Endothelial cell of umbilical vein (primary cell): ENCODE measurements at regions not wholly inside any gene's neighbourhood (a gene's known extent, or its start where the extent isn't known, plus 50 kb on each side); places are given as distances from the start of the nearest gene placed in this dataset.

Source experiments
- BruUV-seq: library from RNA; stranded (reverse); fragments of 400-500 nt; replicated peaks from 2 replicates; lab custom pipeline; 2021; lab: Mats Ljungman, UMichigan
- CTCF ChIA-PET: fragments of 300-600, 350-600 bp; sonication (Branson Sonifier 250); formaldehyde crosslinking; loops from one replicate; lab custom pipeline; 2021; ENCODE audit warnings: antibody characterized with exemption, inconsistent platforms; lab: Charles Lee
- POLR2A ChIA-PET: fragments of 300-600, 350-600 bp; sonication (Branson Sonifier 250); formaldehyde crosslinking; loops from one replicate; lab custom pipeline; 2021; ENCODE audit warnings: antibody characterized with exemption, inconsistent platforms; lab: Charles Lee
- DNase-seq: peaks from one replicate; pipeline ENCODE4 v3.0.0-alpha.2; 2011; ENCODE audit warnings: low read depth, low spot score
- FAIRE-seq: peaks from 2 replicates; lab custom pipeline; 2011; peaks lifted over from hg19 to GRCh38; lab: Jason Lieb, UNC
- H2AFZ ChIP-seq: 2 replicates; pipeline ENCODE4 v1.6.0; 2012; ENCODE audit warnings: low read depth, low read length, control low read depth, inconsistent platforms
- H3K27ac ChIP-seq: 2 replicates; pipeline ENCODE4 v1.5.1; 2011; ENCODE audit warnings: low read depth, mild to moderate bottlenecking, control low read depth, low read length, moderate library complexity; ENCODE audit not compliant: insufficient read depth
- H3K27me3 ChIP-seq, 2 experiments: 2 replicates each; pipeline versions ENCODE4 v1.6.0 to v1.6.1; 2011; ENCODE audit warnings: low read length in 2 of 2, mixed read lengths in 1 of 2; ENCODE audit not compliant: control insufficient read depth in 2 of 2, insufficient read depth in 2 of 2
- H3K36me3 ChIP-seq, 2 experiments: 2 replicates in 1 of 2; 3 replicates in 1 of 2; pipeline ENCODE4 v1.5.1; 2011; ENCODE audit warnings: low read length in 2 of 2, mild to moderate bottlenecking in 1 of 2, moderate library complexity in 1 of 2; ENCODE audit not compliant: control insufficient read depth in 2 of 2, insufficient read depth in 2 of 2; ENCODE audit errors: extremely low read depth in 1 of 2
- H3K4me1 ChIP-seq: 3 replicates; pipeline ENCODE4 v1.5.1; 2011; ENCODE audit warnings: mild to moderate bottlenecking, low read length; ENCODE audit not compliant: control insufficient read depth, insufficient read depth; ENCODE audit errors: extremely low read depth
- H3K4me2 ChIP-seq: 2 replicates; pipeline ENCODE4 v1.6.1; 2011; ENCODE audit warnings: low read length, control low read depth, mixed read lengths; ENCODE audit not compliant: insufficient read depth
- H3K4me3 ChIP-seq, 3 experiments: fragments of 200-600 bp in 1 of 3; sonication (generic), shearing (Covaris generic) in 1 of 3; replicated peaks in 1 of 3; 2 replicates each; pipeline ENCODE4 v1.5.1; 2011 to 2016; ENCODE audit warnings: control low read depth in 3 of 3, low read length in 3 of 3, mild to moderate bottlenecking in 2 of 3, inconsistent platforms in 1 of 3, low read depth in 1 of 3, moderate library complexity in 1 of 3; ENCODE audit not compliant: insufficient read depth in 1 of 3
- H3K79me2 ChIP-seq: 2 replicates; pipeline ENCODE4 v1.6.0; 2012; ENCODE audit warnings: low read length, inconsistent platforms; ENCODE audit not compliant: control insufficient read depth, insufficient read depth
- H3K9ac ChIP-seq: replicated peaks from 2 replicates; pipeline ENCODE3; 2011; ENCODE audit warnings: low read length, control low read depth; ENCODE audit not compliant: insufficient read depth; ENCODE audit errors: extremely low read depth
- H3K9me1 ChIP-seq: replicated peaks from 3 replicates; pipeline ENCODE4 v1.6.0; 2011; ENCODE audit warnings: mild to moderate bottlenecking, low read length; ENCODE audit not compliant: control insufficient read depth, insufficient read depth; ENCODE audit errors: extremely low read depth
- H3K9me3 ChIP-seq: replicated peaks from 2 replicates; pipeline ENCODE4 v1.5.1; 2012; ENCODE audit warnings: low read length, inconsistent platforms; ENCODE audit not compliant: control insufficient read depth, insufficient read depth
- H4K20me1 ChIP-seq: replicated peaks from 2 replicates; pipeline ENCODE3; 2011; ENCODE audit warnings: mild to moderate bottlenecking, low read length; ENCODE audit not compliant: control insufficient read depth, insufficient read depth; ENCODE audit errors: extremely low read depth
- EZH2 ChIP-seq: IDR thresholded peaks from 2 replicates; pipeline ENCODE4 v1.6.1; 2012; ENCODE audit warnings: borderline replicate concordance, low read depth, mild to moderate bottlenecking, moderate library complexity, low read length, inconsistent platforms; ENCODE audit not compliant: severe bottlenecking
- FOS ChIP-seq: IDR thresholded peaks from 2 replicates; pipeline ENCODE4 v1.6.1; 2011; ENCODE audit warnings: mild to moderate bottlenecking, low read length, moderate library complexity, borderline replicate concordance; ENCODE audit not compliant: insufficient read depth
- GATA2 ChIP-seq: IDR thresholded peaks from 2 replicates; pipeline ENCODE4 v1.7.0; 2011; ENCODE audit warnings: low read depth, mild to moderate bottlenecking, moderate library complexity, mixed read lengths, low read length; ENCODE audit not compliant: insufficient read length, insufficient read depth
- MYC ChIP-seq: IDR thresholded peaks from one replicate; pipeline ENCODE4 v1.6.1; 2011; ENCODE audit warnings: mild to moderate bottlenecking, low read depth, low read length
- POLR2A ChIP-seq: IDR thresholded peaks from 2 replicates; pipeline ENCODE4 v1.6.1; 2012; ENCODE audit warnings: low read depth, mild to moderate bottlenecking, control low read depth, low read length
- dilution Hi-C: fragments of 300-500 bp; cut with MboI; formaldehyde crosslinking; loops from one replicate; pipeline ENCODE4 v1.15.0; 2019; ENCODE audit warnings: low sequenced_read_pairs; ENCODE audit not compliant: extremely low pct_ligation_motif_present
- intact Hi-C: fragments of 100-400 bp; cut with micrococcal nuclease; formaldehyde crosslinking; loops from one replicate; pipeline ENCODE4 v1.10.0; 2022
- TF ChIP-seq, protein P1 (sequence below): IDR thresholded peaks from 2 replicates; pipeline ENCODE4 v1.6.1; 2011; ENCODE audit not compliant: insufficient read depth, insufficient read length
- TF ChIP-seq, protein P2 (sequence below), 2 donors: IDR thresholded peaks; 1 replicate in 1 of 2; 2 replicates in 1 of 2; pipeline ENCODE4 v1.5.1; 2011; ENCODE audit warnings: low read length in 2 of 2, mild to moderate bottlenecking in 2 of 2, moderate library complexity in 2 of 2, control low read depth in 1 of 2, inconsistent platforms in 1 of 2, low read depth in 1 of 2; ENCODE audit not compliant: insufficient read depth in 1 of 2; ENCODE audit errors: extremely low read depth in 1 of 2

DNA sequence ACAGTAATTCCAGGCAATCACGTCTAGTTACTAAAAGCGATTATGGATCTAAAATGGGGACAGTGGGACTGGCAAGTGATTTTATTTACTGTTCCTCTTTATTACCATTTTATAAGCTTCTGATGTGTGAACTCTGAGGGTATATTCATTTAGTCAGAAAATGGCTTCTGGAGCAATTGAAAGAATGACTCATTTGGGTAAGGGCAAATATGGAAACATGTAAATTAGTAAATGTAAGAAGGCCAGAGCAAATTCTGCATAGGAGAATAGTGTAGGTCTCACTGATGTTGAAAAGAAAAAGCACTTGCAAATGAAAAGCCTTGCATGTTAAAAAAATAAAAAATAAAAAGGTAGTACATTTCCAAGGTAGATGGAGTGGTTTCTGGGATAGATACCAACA, 262.2 kb downstream of the KLF5 start:
- no peak for FAIRE-seq
- CTCF ChIA-PET: no interaction called here
- peaks cover 10% of the 10 kb centered on the region for H3K4me1 ChIP-seq
- no peaks in the 10 kb centered on the region for H4K20me1 ChIP-seq
- no peak overlapping the region for H3K4me3 ChIP-seq
- no peak overlapping the region for H3K27ac ChIP-seq
- no peak overlapping the region for H2AFZ ChIP-seq
- H3K9me3 ChIP-seq: no peaks in the 10 kb centered on the region
- intact Hi-C loops: loop anchor here (10.0 kb wide), 1 partner anchor 354 kb away; no protein-coding TSS in a partner anchor
- BruUV-seq: no TSS peak
- no peaks in the 10 kb centered on the region for H3K27me3 ChIP-seq
- TF ChIP-seq, protein P1, sequence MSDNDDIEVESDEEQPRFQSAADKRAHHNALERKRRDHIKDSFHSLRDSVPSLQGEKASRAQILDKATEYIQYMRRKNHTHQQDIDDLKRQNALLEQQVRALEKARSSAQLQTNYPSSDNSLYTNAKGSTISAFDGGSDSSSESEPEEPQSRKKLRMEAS: no peak
- TF ChIP-seq FOS (no peak), GATA2 (no peak), POLR2A (no peak)
- no peak for DNase-seq
- no peak overlapping the region for H3K9ac ChIP-seq
- H3K9me1 ChIP-seq: no peaks in the 10 kb centered on the region
- dilution Hi-C loops: no loop called here
- H3K4me2 ChIP-seq: no peak overlapping the region
- no peaks in the 10 kb centered on the region for H3K79me2 ChIP-seq
- no peaks in the 10 kb centered on the region for H3K36me3 ChIP-seq
- POLR2A ChIA-PET: no interaction called here

DNA sequence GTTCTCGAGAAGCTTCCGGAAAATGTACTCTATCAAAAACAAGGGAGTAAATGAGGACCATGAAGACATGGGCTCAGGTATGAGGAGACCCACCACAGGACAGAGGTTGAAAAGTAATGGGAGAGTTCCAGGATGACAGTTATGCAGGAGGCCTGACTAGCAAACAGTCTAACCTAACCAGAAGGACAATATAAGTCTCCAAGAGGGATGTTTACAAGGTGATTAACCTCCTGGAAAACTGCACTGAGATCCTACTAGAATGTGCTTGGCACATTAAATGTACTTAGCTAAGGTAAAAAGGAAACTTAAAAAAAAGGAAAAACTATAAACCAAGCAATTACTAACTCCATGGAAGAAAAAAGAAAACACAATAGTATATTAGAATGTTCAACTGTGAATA, 258.3 kb downstream of the KLF5 start:
- Histone ChIP-seq H3K79me2 (no peaks in the 10 kb centered on the region), H3K4me1 (no peaks in the 10 kb centered on the region), H3K36me3 (no peaks in the 10 kb centered on the region), H3K4me2 (no peak overlapping the region), H3K27ac (no peak overlapping the region), H2AFZ (no peak overlapping the region), H3K9me3 (no peaks in the 10 kb centered on the region), H3K27me3 (no peaks in the 10 kb centered on the region), H3K9ac (no peak overlapping the region), H4K20me1 (no peaks in the 10 kb centered on the region), H3K9me1 (no peaks in the 10 kb centered on the region), H3K4me3 (no peak overlapping the region)
- no peak for TF ChIP-seq POLR2A
- TF ChIP-seq MYC: no peak
- no peak for TF ChIP-seq EZH2
- TF ChIP-seq, protein P2, sequence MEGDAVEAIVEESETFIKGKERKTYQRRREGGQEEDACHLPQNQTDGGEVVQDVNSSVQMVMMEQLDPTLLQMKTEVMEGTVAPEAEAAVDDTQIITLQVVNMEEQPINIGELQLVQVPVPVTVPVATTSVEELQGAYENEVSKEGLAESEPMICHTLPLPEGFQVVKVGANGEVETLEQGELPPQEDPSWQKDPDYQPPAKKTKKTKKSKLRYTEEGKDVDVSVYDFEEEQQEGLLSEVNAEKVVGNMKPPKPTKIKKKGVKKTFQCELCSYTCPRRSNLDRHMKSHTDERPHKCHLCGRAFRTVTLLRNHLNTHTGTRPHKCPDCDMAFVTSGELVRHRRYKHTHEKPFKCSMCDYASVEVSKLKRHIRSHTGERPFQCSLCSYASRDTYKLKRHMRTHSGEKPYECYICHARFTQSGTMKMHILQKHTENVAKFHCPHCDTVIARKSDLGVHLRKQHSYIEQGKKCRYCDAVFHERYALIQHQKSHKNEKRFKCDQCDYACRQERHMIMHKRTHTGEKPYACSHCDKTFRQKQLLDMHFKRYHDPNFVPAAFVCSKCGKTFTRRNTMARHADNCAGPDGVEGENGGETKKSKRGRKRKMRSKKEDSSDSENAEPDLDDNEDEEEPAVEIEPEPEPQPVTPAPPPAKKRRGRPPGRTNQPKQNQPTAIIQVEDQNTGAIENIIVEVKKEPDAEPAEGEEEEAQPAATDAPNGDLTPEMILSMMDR (IDR thresholded peaks at IDR 0.05; ENCODE audit: extremely low read depth in 1 of 2, insufficient read depth in 1 of 2, low read depth in 1 of 2, low read length in 2 of 2): no peak
- TF ChIP-seq FOS: no peak
- TF ChIP-seq, protein P1: no peak
- no peak for TF ChIP-seq GATA2
- dilution Hi-C loops (no loop called here), intact Hi-C loops (no loop called here)
- POLR2A ChIA-PET: no interaction called here
- FAIRE-seq (no peak), DNase-seq (no peak)
- CTCF ChIA-PET: interaction anchor here (1.3 kb wide), 1 partner anchor 17 kb away, joined by 3 read pairs; no protein-coding TSS in a partner anchor
- BruUV-seq: no TSS peak
